Fibroblast of upper back skin (primary cell): ENCODE measurements at regions not wholly inside any gene's neighbourhood (a gene's known extent, or its start where the extent isn't known, plus 50 kb on each side); places are given as distances from the start of the nearest gene placed in this dataset.

Experiments
- DNase-seq: peaks from one replicate; pipeline ENCODE4 v3.0.0-alpha.2; 2013

- DNase-seq: no peak
Observed at GRCh38 chr4:81990898-81991297, 382.9 kb downstream of the HNRNPD start.

- DNase-seq: no peak
Observed at GRCh38 chr4:81990211-81990610, 383.6 kb downstream of the HNRNPD start.

- no peak for DNase-seq
Observed at GRCh38 chr4:81989202-81989601, 384.6 kb downstream of the HNRNPD start.

- DNase-seq: no peak
Observed at GRCh38 chr4:81988178-81988577, 385.6 kb downstream of the HNRNPD start.

- no peak for DNase-seq
Observed at GRCh38 chr4:81984746-81985145, 389.0 kb downstream of the HNRNPD start.

GRCh38 chr4:81982846-81983540, 390.8 kb downstream of the HNRNPD start:
- no peak for DNase-seq

GRCh38 chr4:81981218-81981617, 392.6 kb downstream of the HNRNPD start:
- DNase-seq: no peak

- DNase-seq: no peak
Observed at GRCh38 chr4:81974523-81974922, 399.3 kb downstream of the HNRNPD start.

GRCh38 chr4:81971637-81972381, 402.0 kb downstream of the HNRNPD start:
- no peak for DNase-seq

- no peak for DNase-seq
Observed at GRCh38 chr4:81971061-81971460, 402.7 kb downstream of the HNRNPD start.

GRCh38 chr4:81970454-81970853, 403.3 kb downstream of the HNRNPD start:
- no peak for DNase-seq

GRCh38 chr4:81966676-81967075, 407.1 kb downstream of the HNRNPD start:
- no peak for DNase-seq

- no peak for DNase-seq
Observed at GRCh38 chr4:81965911-81966310, 407.9 kb downstream of the HNRNPD start.

- DNase-seq: no peak
Observed at GRCh38 chr4:81965454-81965853, 408.3 kb downstream of the HNRNPD start.

GRCh38 chr4:81963763-81964020, 410.1 kb downstream of the HNRNPD start:
- DNase-seq: no peak

- no peak for DNase-seq
Observed at GRCh38 chr4:81963015-81963762, 410.6 kb downstream of the HNRNPD start.

GRCh38 chr4:81960961-81961360, 412.8 kb downstream of the HNRNPD start:
- DNase-seq: no peak

GRCh38 chr4:81954271-81954670, 419.5 kb downstream of the HNRNPD start:
- no peak for DNase-seq

- no peak for DNase-seq
Observed at GRCh38 chr4:81951891-81952455, 421.8 kb downstream of the HNRNPD start.

- no peak for DNase-seq
Observed at GRCh38 chr4:81946996-81947395, 426.8 kb downstream of the HNRNPD start.

GRCh38 chr4:81930506-81931238, 443.1 kb downstream of the HNRNPD start:
- no peak for DNase-seq

- no peak for DNase-seq
Observed at GRCh38 chr4:81923140-81923539, 450.7 kb downstream of the HNRNPD start.

GRCh38 chr4:81922313-81922712, 450.6 kb upstream of the RASGEF1B start:
- DNase-seq: no peak
